SKM-1 (cell line): ENCODE measurements at regions not wholly inside any gene's neighbourhood (a gene's known extent, or its start where the extent isn't known, plus 50 kb on each side); places are given as distances from the start of the nearest gene placed in this dataset.

Experiments used
- DNase-seq: peaks from one replicate; lab custom pipeline; 2025; ENCODE audit not compliant: unreplicated experiment; lab: John Stamatoyannopoulos, UW

GRCh38 chr11:23232652-23233051 is 372.4 kb upstream of the CCDC179 start:
- DNase-seq: no peak

- DNase-seq: no peak
Measured at GRCh38 chr11:23233075-23233474, 372.8 kb upstream of the CCDC179 start.

- DNase-seq: no peak
Measured at GRCh38 chr11:23236826-23237555, 376.7 kb upstream of the CCDC179 start.

- no peak for DNase-seq
Measured at GRCh38 chr11:23252426-23252825, 392.2 kb upstream of the CCDC179 start.

GRCh38 chr11:23257088-23257487 is 396.8 kb upstream of the CCDC179 start:
- DNase-seq: no peak

- DNase-seq: no peak
Measured at GRCh38 chr11:23257556-23257955, 397.3 kb upstream of the CCDC179 start.

GRCh38 chr11:23263466-23263865 is 403.2 kb upstream of the CCDC179 start:
- no peak for DNase-seq

- no peak for DNase-seq
Measured at GRCh38 chr11:23272095-23272494, 411.8 kb upstream of the CCDC179 start.

GRCh38 chr11:23278121-23278520 is 417.8 kb upstream of the CCDC179 start:
- DNase-seq: no peak

GRCh38 chr11:23280088-23280487 is 419.8 kb upstream of the CCDC179 start:
- DNase-seq: no peak

- DNase-seq: no peak
Measured at GRCh38 chr11:23283666-23284065, 423.4 kb upstream of the CCDC179 start.

- no peak for DNase-seq
Measured at GRCh38 chr11:23284631-23285030, 424.4 kb upstream of the CCDC179 start.

GRCh38 chr11:23288003-23288783 is 427.9 kb upstream of the CCDC179 start:
- DNase-seq: no peak

- no peak for DNase-seq
Measured at GRCh38 chr11:23295241-23295640, 435.0 kb upstream of the CCDC179 start.

GRCh38 chr11:23308041-23308440 is 447.8 kb upstream of the CCDC179 start:
- no peak for DNase-seq

GRCh38 chr11:23310276-23310675 is 450.0 kb upstream of the CCDC179 start:
- no peak for DNase-seq

- no peak for DNase-seq
Measured at GRCh38 chr11:23311986-23312940, 452.0 kb upstream of the CCDC179 start.

GRCh38 chr11:23313001-23313400 is 452.7 kb upstream of the CCDC179 start:
- DNase-seq: no peak

GRCh38 chr11:23314162-23314561 is 453.9 kb upstream of the CCDC179 start:
- DNase-seq: no peak

GRCh38 chr11:23315286-23315685 is 455.0 kb upstream of the CCDC179 start:
- DNase-seq: no peak

- no peak for DNase-seq
Measured at GRCh38 chr11:23317816-23318215, 457.5 kb upstream of the CCDC179 start.
